GM18951 (cell line): ENCODE measurements at regions not wholly inside any gene's neighbourhood (a gene's known extent, or its start where the extent isn't known, plus 50 kb on each side); places are given as distances from the start of the nearest gene placed in this dataset.

Experiments
- POLR2A ChIP-seq: IDR thresholded peaks from 4 replicates; pipeline ENCODE4 v1.6.1; 2011; ENCODE audit warnings: mild to moderate bottlenecking; ENCODE audit not compliant: insufficient read length, insufficient read depth; ENCODE audit errors: extremely low read depth
- in situ Hi-C: fragments of 300-500 bp; cut with MboI; formaldehyde crosslinking; loops from one replicate; pipeline ENCODE4 v1.12.0; 2022; ENCODE audit warnings: low sequenced_read_pairs, mixed read lengths, inconsistent platforms; ENCODE audit not compliant: unreplicated experiment

GRCh38 chr14:34012978-34013720 is 62.3 kb upstream of the EGLN3 start:
- in situ Hi-C loops = no loop called here

GRCh38 chr14:34012369-34012768 is 61.5 kb upstream of the EGLN3 start:
- in situ Hi-C loops = no loop called here

More at GRCh38 chr14:34012978-34013720, 62.3 kb upstream of the EGLN3 start:
- TF ChIP-seq POLR2A = no peak

GRCh38 chr14:34009956-34010355 is 59.1 kb upstream of the EGLN3 start:
- TF ChIP-seq POLR2A = no peak
- in situ Hi-C loops = no loop called here

More at GRCh38 chr14:34012369-34012768, 61.5 kb upstream of the EGLN3 start:
- no peak for TF ChIP-seq POLR2A

- no peak for TF ChIP-seq POLR2A
- in situ Hi-C loops = no loop called here
Measured at GRCh38 chr14:34007902-34008301, 57.0 kb upstream of the EGLN3 start.

GRCh38 chr14:34005901-34006300 is 55.0 kb upstream of the EGLN3 start:
- in situ Hi-C loops = no loop called here
- TF ChIP-seq POLR2A = no peak

GRCh38 chr14:34004881-34005280 is 54.0 kb upstream of the EGLN3 start:
- no peak for TF ChIP-seq POLR2A
- in situ Hi-C loops = no loop called here

- in situ Hi-C loops = no loop called here
- no peak for TF ChIP-seq POLR2A
Measured at GRCh38 chr14:34003691-34004090, 52.8 kb upstream of the EGLN3 start.

GRCh38 chr14:34003082-34003668 is 52.3 kb upstream of the EGLN3 start:
- TF ChIP-seq POLR2A = no peak
- in situ Hi-C loops = no loop called here
